ENCODE measurements at regions not wholly inside any gene's neighbourhood (a gene's known extent, or its start where the extent isn't known, plus 50 kb on each side); places are given as distances from the start of the nearest gene placed in this dataset.

GRCh38 chr3:72680766-72681165, 167.5 kb downstream of the SHQ1 start:
- no peak for TF ChIP-seq CTCF (IDR thresholded peaks at IDR 0.05)
- TF ChIP-seq, protein P1, sequence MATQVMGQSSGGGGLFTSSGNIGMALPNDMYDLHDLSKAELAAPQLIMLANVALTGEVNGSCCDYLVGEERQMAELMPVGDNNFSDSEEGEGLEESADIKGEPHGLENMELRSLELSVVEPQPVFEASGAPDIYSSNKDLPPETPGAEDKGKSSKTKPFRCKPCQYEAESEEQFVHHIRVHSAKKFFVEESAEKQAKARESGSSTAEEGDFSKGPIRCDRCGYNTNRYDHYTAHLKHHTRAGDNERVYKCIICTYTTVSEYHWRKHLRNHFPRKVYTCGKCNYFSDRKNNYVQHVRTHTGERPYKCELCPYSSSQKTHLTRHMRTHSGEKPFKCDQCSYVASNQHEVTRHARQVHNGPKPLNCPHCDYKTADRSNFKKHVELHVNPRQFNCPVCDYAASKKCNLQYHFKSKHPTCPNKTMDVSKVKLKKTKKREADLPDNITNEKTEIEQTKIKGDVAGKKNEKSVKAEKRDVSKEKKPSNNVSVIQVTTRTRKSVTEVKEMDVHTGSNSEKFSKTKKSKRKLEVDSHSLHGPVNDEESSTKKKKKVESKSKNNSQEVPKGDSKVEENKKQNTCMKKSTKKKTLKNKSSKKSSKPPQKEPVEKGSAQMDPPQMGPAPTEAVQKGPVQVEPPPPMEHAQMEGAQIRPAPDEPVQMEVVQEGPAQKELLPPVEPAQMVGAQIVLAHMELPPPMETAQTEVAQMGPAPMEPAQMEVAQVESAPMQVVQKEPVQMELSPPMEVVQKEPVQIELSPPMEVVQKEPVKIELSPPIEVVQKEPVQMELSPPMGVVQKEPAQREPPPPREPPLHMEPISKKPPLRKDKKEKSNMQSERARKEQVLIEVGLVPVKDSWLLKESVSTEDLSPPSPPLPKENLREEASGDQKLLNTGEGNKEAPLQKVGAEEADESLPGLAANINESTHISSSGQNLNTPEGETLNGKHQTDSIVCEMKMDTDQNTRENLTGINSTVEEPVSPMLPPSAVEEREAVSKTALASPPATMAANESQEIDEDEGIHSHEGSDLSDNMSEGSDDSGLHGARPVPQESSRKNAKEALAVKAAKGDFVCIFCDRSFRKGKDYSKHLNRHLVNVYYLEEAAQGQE (IDR thresholded peaks at IDR 0.05; ENCODE audit: insufficient read depth in 1 of 2, low read depth in 2 of 2, low read length in 1 of 2), result no peak
- TF ChIP-seq POLR2AphosphoS5 (IDR thresholded peaks at IDR 0.05; ENCODE audit: low read depth, low read length), result no peak
- no peak for TF ChIP-seq SIN3A (IDR thresholded peaks at IDR 0.05; ENCODE audit: borderline replicate concordance, insufficient read depth, low read depth, low read length)
